ENCODE measurements at regions not wholly inside any gene's neighbourhood (a gene's known extent, or its start where the extent isn't known, plus 50 kb on each side); places are given as distances from the start of the nearest gene placed in this dataset.
A peak's percentile ranks its signal among the peaks of the same experiment; 100 is the strongest.

- no peak for TF ChIP-seq CTCF (conservative IDR thresholded peaks at IDR 0.05; ENCODE audit: control insufficient read depth, insufficient read depth, low read depth, low read length)
- no peak overlapping the region for H3K4me3 ChIP-seq (ENCODE audit: control insufficient read depth, low read depth, low read length)
- peak; percentile 44 for DNase-seq (ENCODE audit: low read depth)
These were observed 126.1 kb upstream of the IFNE start for GRCh38 chr9:21608200-21608599.

- DNase-seq (ENCODE audit: low read depth), result no peak
- no peak overlapping the region for H3K4me3 ChIP-seq (ENCODE audit: control insufficient read depth, low read depth, low read length)
- TF ChIP-seq CTCF (conservative IDR thresholded peaks at IDR 0.05; ENCODE audit: control insufficient read depth, insufficient read depth, low read depth, low read length), result no peak
These were observed 127.4 kb upstream of the IFNE start for GRCh38 chr9:21609506-21609905.

- DNase-seq (ENCODE audit: low read depth), result no peak
- no peak overlapping the region for H3K4me3 ChIP-seq (ENCODE audit: control insufficient read depth, low read depth, low read length)
- TF ChIP-seq CTCF (conservative IDR thresholded peaks at IDR 0.05; ENCODE audit: control insufficient read depth, insufficient read depth, low read depth, low read length), result no peak
These were observed 129.8 kb upstream of the IFNE start for GRCh38 chr9:21611891-21612290.

- TF ChIP-seq CTCF (conservative IDR thresholded peaks at IDR 0.05; ENCODE audit: control insufficient read depth, insufficient read depth, low read depth, low read length), result no peak
- no peak overlapping the region for H3K4me3 ChIP-seq (ENCODE audit: control insufficient read depth, low read depth, low read length)
- DNase-seq (ENCODE audit: low read depth), result no peak
These were observed 132.9 kb upstream of the IFNE start for GRCh38 chr9:21615018-21615417.

- DNase-seq (ENCODE audit: low read depth), result no peak
- TF ChIP-seq CTCF (conservative IDR thresholded peaks at IDR 0.05; ENCODE audit: control insufficient read depth, insufficient read depth, low read depth, low read length), result no peak
- H3K4me3 ChIP-seq (ENCODE audit: control insufficient read depth, low read depth, low read length), result no peak overlapping the region
These were observed 133.3 kb upstream of the IFNE start for GRCh38 chr9:21615446-21615845.

GRCh38 chr9:21616082-21616778, 134.1 kb upstream of the IFNE start:
- DNase-seq (ENCODE audit: low read depth), result peak; percentile 96
- no peak overlapping the region for H3K4me3 ChIP-seq (ENCODE audit: control insufficient read depth, low read depth, low read length)
- no peak for TF ChIP-seq CTCF (conservative IDR thresholded peaks at IDR 0.05; ENCODE audit: control insufficient read depth, insufficient read depth, low read depth, low read length)
